Testis (tissue), 2 donors: ENCODE measurements at regions not wholly inside any gene's neighbourhood (a gene's known extent, or its start where the extent isn't known, plus 50 kb on each side); places are given as distances from the start of the nearest gene placed in this dataset.

ENCODE experiments used
- CTCF ChIP-seq, 3 experiments: fragments of 450-650 bp in 2 of 3; fragments of 200-600 bp in 1 of 3; sonication (generic) in 1 of 3; IDR thresholded peaks; one replicate each; pipeline ENCODE4 v1.5.1; 2016 to 2019; ENCODE audit warnings: antibody characterized with exemption in 3 of 3, mild to moderate bottlenecking in 2 of 3, moderate library complexity in 1 of 3
- POLR2A ChIP-seq: fragments of 450-650 bp; IDR thresholded peaks from one replicate; pipeline ENCODE4 v1.6.1; 2017; ENCODE audit warnings: antibody characterized with exemption, mild to moderate bottlenecking, moderate library complexity

DNA sequence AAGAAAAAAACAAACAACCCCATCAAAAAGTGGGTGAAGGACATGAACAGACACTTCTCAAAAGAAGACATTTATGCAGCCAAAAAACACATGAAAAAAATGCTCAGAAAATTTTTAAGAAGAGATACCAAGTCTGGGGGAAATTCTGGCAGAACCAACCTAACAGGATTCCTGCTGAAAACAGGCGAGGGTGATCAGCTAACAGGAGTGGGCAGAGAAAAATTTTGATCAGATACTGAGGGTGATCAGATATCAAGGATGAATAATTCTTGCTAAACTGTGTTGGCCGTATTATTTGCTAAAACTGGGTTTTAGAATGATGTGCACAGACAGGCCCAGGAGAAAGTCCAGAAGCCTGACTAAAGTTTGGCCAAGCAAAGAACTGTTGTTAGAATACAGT is 557.3 kb downstream of the CD109 start:
- no peak for TF ChIP-seq CTCF (IDR thresholded peaks at IDR 0.05)
- TF ChIP-seq POLR2A: no peak
